Embryonic facial prominence (tissue), 1 donor: ENCODE measurements at regions not wholly inside any gene's neighbourhood (a gene's known extent, or its start where the extent isn't known, plus 50 kb on each side); places are given as distances from the start of the nearest gene placed in this dataset.
A peak's percentile ranks its signal among the peaks of the same experiment; 100 is the strongest.
"Not testable (repeated sequence)": the region's sequence is repeated elsewhere in the genome, so short reads cannot be mapped to it uniquely, and the experiment has no call there.

Source experiments
- DNase-seq: peaks from one replicate; pipeline ENCODE4 v3.0.0-alpha.2; 2016; ENCODE audit errors: extremely low spot score

DNA sequence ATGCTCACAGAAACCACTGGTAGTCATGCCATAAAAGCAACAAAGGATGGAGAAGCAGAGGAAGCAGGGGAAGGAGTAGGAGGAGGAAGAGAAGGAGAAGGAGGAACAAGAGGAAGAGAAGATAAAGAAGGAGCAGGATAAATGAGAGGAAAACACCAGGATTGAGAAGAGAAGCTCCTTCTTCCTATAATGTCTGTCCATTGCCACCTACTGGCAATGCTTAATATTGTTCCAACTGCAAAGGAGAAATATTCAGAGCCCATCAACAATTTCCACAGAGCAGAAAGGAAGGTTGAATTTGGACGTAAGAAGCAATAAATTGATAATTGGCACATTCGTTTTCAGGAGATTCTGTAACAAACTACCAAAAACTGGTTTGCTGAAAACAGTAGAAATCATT is 898.4 kb downstream of the SLC16A7 start:
- no peak for DNase-seq

DNA sequence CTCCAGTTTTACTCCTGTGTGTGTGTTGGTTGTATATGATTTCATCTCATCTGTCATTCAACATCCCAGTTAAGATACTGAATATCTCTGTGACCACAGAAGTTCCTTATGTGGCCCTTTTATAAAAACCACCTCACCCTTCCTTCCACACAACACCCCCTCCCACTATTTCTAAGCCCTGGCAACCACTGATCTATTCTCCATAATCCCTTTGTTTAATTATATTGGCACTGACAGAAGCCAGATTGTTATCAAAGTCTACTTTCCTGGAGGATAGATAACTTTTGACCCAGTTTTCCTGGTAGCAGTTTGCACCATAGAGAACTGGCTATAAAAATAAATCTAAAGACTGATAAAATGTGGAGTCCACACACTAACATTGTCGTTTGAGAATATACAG is 902.8 kb downstream of the SLC16A7 start:
- no peak for DNase-seq

GRCh38 chr12:60501124-60501729 is 905.4 kb downstream of the SLC16A7 start:
- peak; percentile 6 for DNase-seq

GRCh38 chr12:60522684-60523400 is 927.0 kb downstream of the SLC16A7 start:
- DNase-seq: no peak

DNA sequence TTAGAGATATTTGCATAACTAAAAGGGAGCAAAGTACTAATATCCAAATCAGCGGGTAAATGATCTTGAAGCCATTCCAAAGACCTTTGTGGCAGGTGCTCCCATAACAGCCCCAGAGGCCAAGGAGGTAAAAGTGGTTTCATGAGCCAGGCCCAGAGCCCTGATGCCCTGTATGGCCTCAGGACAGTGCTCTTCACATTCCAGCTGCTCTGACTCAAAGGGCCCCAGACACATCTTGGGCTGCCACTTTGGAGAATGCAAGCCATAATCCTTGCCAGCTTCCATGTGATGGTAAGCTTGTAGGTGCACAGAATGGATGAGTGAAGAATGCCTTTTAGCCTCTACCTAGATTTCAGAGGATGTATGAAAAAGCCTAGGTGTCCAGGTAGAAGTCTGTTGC is 933.4 kb downstream of the SLC16A7 start:
- DNase-seq: no peak

DNA sequence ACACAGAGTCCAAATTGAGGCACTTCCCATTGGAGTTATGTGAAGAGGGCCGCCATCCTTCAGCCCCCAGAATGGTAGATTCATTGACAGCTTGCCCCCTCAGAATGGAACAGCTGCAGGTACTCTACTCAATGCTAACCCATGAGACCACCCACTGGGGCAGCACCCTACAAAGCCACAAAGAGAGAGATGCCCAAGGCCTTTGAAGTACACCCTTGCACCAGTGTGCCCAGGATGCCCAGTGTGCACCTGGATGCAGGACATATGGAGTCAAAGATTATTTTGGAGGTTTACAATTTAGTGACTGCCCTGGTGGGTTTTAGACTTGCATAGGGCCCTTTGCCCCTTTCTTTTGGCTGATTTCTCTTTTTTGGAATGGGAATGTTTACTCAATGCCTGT is 933.9 kb downstream of the SLC16A7 start:
- no peak for DNase-seq

- no peak for DNase-seq
Measured at GRCh38 chr12:60535363-60535762, 939.5 kb downstream of the SLC16A7 start.

DNA sequence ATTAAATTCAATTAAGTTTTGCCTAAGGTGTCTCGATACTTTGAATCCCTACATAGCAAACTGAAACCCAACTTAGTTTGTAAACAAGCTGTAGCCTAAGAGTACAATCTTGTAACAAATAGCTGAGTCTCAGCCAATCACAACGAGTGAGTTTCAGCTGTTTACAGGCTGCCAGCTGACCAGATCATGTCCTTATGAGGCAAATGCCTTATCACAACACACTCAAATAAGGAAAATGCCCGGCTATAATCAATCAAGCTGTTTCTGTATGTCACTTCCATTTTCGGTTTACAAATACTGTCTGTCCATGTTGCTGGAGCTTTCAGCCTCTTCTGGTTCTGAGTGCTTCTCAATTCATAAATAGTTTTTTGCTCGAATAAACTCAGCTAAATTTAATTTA is 943.8 kb downstream of the SLC16A7 start:
- no peak for DNase-seq

DNA sequence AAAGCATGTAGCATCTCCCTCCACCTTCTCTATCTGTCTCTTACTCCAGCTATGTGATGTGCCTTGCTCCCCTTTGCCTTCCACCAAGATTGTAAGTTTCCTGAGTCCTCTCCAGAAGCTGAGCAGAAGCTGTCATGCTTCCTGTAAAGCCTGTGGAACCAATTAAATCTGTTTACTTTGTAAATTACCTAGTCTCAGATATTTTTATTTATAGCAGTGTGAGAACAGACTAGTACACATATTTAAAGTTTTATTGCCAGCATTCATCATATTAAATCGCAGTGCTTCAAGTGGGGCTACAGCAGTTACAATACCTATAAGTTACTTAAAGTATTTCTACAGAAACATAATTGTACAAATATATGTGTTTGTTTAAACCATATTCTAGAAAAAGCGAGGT is 973.1 kb downstream of the SLC16A7 start:
- no peak for DNase-seq

- no peak for DNase-seq
Measured at GRCh38 chr12:60577607-60578006, 981.8 kb downstream of the SLC16A7 start.

- DNase-seq: not testable (repeated sequence)
Measured at GRCh38 chr12:60587664-60588063, 991.8 kb downstream of the SLC16A7 start.

- no peak for DNase-seq
Measured at GRCh38 chr12:60594035-60594711, 998.3 kb downstream of the SLC16A7 start.

- DNase-seq: no peak
Measured at GRCh38 chr12:60602601-60603000, 1006.8 kb downstream of the SLC16A7 start.

- not testable (repeated sequence) for DNase-seq
Measured at GRCh38 chr12:60603475-60603874, 1007.6 kb downstream of the SLC16A7 start.

GRCh38 chr12:60616400-60616799 is 1020.6 kb downstream of the SLC16A7 start:
- DNase-seq: no peak

DNA sequence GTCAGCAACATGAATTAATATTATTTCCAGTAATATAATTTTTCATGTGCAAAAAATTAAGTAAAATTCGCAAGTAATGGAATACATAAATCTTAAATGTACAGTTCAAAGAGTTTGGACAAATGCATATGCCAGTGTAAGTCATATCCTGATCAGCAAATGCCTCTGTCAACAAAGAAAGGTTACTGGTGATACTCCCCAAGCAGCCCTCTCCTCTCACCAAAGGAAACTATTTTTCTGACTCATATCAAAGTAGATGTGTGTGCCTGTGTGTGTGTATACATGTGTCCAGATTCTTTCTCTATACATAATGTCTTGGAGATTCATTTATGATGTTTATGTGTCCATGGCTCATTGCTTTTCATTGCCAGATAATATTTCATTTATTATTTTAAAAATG is 1035.0 kb downstream of the SLC16A7 start:
- DNase-seq: no peak

DNA sequence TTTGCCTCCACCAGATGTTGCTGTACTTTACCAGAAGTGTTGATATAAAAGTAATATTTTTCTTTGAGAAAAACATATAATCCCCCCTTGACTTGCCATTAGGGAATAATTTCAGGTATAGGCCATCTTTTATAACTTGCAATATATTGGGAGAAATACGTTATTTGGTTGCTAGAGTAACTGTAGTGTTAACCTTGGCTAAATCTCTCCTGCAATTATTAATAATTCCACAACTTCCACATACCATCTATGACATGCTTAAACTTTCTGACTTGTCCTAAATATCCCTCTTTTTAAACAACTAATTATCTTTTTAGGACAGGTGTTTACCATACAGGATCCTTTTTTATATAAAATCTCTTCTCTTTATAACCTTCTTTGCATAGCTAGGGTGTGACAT is 1048.2 kb downstream of the SLC16A7 start:
- DNase-seq: no peak

- no peak for DNase-seq
Measured at GRCh38 chr12:60666895-60667294, 1071.1 kb downstream of the SLC16A7 start.

GRCh38 chr12:60672949-60673348 is 1077.1 kb downstream of the SLC16A7 start:
- no peak for DNase-seq

- DNase-seq: no peak
Measured at GRCh38 chr12:60684988-60685655, 1089.3 kb downstream of the SLC16A7 start.

GRCh38 chr12:60689137-60689536 is 1093.3 kb downstream of the SLC16A7 start:
- no peak for DNase-seq

DNA sequence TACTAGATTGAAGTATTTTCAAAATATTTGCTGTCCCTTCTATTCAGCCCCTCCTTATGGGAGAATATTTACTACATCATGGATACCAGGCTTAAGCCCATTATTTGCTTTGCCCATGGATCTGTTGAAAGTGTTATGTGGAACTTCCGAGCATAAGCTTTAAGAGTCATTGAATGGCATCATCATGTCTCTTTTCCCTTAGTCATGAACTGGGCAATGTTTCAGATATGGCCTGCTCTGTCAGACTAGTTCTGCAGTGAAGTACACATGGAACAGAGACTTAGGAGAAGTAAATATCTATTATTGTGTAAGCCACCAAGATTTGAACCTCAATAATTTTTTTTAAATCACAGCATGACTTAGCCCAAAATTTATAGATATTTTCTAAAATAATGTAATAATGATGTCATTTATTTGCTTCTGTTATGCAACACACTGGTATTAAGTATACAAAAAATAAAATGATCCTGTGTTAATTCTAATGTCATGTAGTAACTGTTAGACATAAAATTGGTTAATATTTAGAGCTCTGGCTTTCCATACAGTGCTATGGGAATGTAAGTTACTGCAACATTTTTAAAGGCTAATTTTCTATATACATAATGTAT is 1097.3 kb downstream of the SLC16A7 start:
- DNase-seq: no peak
